IMR-90 (cell line): ENCODE measurements at regions not wholly inside any gene's neighbourhood (a gene's known extent, or its start where the extent isn't known, plus 50 kb on each side); places are given as distances from the start of the nearest gene placed in this dataset.

Experiments used
- ATAC-seq: fragments of 200-7000 bp; cut with Tn5 transposase; 2 replicates; pipeline ENCODE4 v1.9.1; 2020; ENCODE audit warnings: low read depth, mild to moderate bottlenecking, moderate library complexity
- BruUV-seq: library from RNA; stranded (reverse); fragments of 400-500 nt; replicated peaks from 2 replicates; lab custom pipeline; 2021; lab: Mats Ljungman, UMichigan
- CTCF ChIA-PET: fragments of 300-600 bp; formaldehyde crosslinking; extraction: SDS; loops from one replicate; lab custom pipeline; 2021; ENCODE audit warnings: antibody characterized with exemption; lab: Yijun Ruan, JAX
- POLR2A ChIA-PET: fragments of 300-600 bp; sonication (Branson Sonifier 250); formaldehyde crosslinking; loops from one replicate; lab custom pipeline; 2022; ENCODE audit warnings: antibody characterized with exemption; ENCODE audit not compliant: unreplicated experiment; lab: Charles Lee
- DNase-seq: peaks from one replicate; pipeline ENCODE4 v3.0.0; 2013
- H2AFZ ChIP-seq: replicated peaks from 2 replicates; pipeline ENCODE3; 2013; ENCODE audit warnings: low read length, mild to moderate bottlenecking; ENCODE audit not compliant: poor library complexity
- H2AK5ac ChIP-seq: 2 replicates; pipeline ENCODE4 v1.6.1; 2013; ENCODE audit warnings: low read depth, low read length, inconsistent platforms
- H2AK9ac ChIP-seq: replicated peaks from 2 replicates; pipeline ENCODE3; 2013; ENCODE audit warnings: mild to moderate bottlenecking, low read depth, low read length, moderate library complexity; ENCODE audit not compliant: poor library complexity
- H2BK120ac ChIP-seq: 2 replicates; pipeline ENCODE4 v1.6.1; 2013; ENCODE audit warnings: low read depth, low read length, inconsistent platforms
- H2BK15ac ChIP-seq: 3 replicates; pipeline ENCODE4 v1.6.1; 2013; ENCODE audit warnings: low read depth, low read length, inconsistent platforms
- H2BK20ac ChIP-seq: 2 replicates; pipeline ENCODE4 v1.6.1; 2013; ENCODE audit warnings: low read depth, mild to moderate bottlenecking, inconsistent platforms, low read length, moderate library complexity
- H2BK5ac ChIP-seq: 2 replicates; pipeline ENCODE4 v1.6.1; 2013; ENCODE audit warnings: mild to moderate bottlenecking, low read depth, low read length, inconsistent platforms; ENCODE audit not compliant: poor library complexity, severe bottlenecking
- H3K14ac ChIP-seq: replicated peaks from 2 replicates; pipeline ENCODE4 v1.6.1; 2013; ENCODE audit warnings: low read depth, low read length, inconsistent platforms
- H3K18ac ChIP-seq: 2 replicates; pipeline ENCODE4 v1.6.1; 2013; ENCODE audit warnings: low read depth, low read length, control low read depth
- H3K23ac ChIP-seq: 2 replicates; pipeline ENCODE4 v1.6.1; 2013; ENCODE audit warnings: low read depth, low read length, inconsistent platforms
- H3K27ac ChIP-seq: 2 replicates; pipeline ENCODE4 v1.5.1; 2013; ENCODE audit warnings: mild to moderate bottlenecking, control low read depth, low read length; ENCODE audit not compliant: insufficient read depth
- H3K27me3 ChIP-seq: 2 replicates; pipeline ENCODE4 v1.6.1; 2013; ENCODE audit warnings: low read length; ENCODE audit not compliant: control insufficient read depth, insufficient read depth
- H3K36me3 ChIP-seq: 2 replicates; pipeline ENCODE4 v1.6.1; 2013; ENCODE audit warnings: low read length, mixed read lengths; ENCODE audit not compliant: control insufficient read depth, insufficient read depth
- H3K4ac ChIP-seq: 2 replicates; pipeline ENCODE4 v1.6.1; 2013; ENCODE audit warnings: low read depth, low read length, inconsistent platforms
- H3K4me1 ChIP-seq: 2 replicates; pipeline ENCODE4 v1.6.1; 2013; ENCODE audit warnings: low read length, mixed read lengths; ENCODE audit not compliant: control insufficient read depth, insufficient read depth
- H3K4me2 ChIP-seq: 2 replicates; pipeline ENCODE4 v1.6.1; 2013; ENCODE audit warnings: low read depth, mild to moderate bottlenecking, control low read depth, low read length, moderate library complexity
- H3K4me3 ChIP-seq: 2 replicates; pipeline ENCODE4 v1.5.1; 2013; ENCODE audit warnings: low read depth, mild to moderate bottlenecking, control low read depth, low read length, moderate library complexity; ENCODE audit not compliant: insufficient read depth
- H3K56ac ChIP-seq: 2 replicates; pipeline ENCODE4 v1.6.1; 2013; ENCODE audit warnings: low read length, inconsistent platforms; ENCODE audit not compliant: insufficient read depth; ENCODE audit errors: extremely low read depth
- H3K79me1 ChIP-seq, 2 experiments: 2 replicates each; pipeline ENCODE4 v1.6.1; 2013; ENCODE audit warnings: low read length in 2 of 2, inconsistent platforms in 1 of 2, low read depth in 1 of 2
- H3K9ac ChIP-seq: 2 replicates; pipeline ENCODE4 v1.6.1; 2013; ENCODE audit warnings: low read depth, low read length, control low read depth
- H3K9me1 ChIP-seq: 2 replicates; pipeline ENCODE4 v1.6.1; 2013; ENCODE audit warnings: low read length, inconsistent platforms; ENCODE audit not compliant: insufficient read depth
- H3K9me3 ChIP-seq: 2 replicates; pipeline ENCODE4 v1.6.1; 2013; ENCODE audit warnings: low read length; ENCODE audit not compliant: control insufficient read depth, insufficient read depth
- H4K20me1 ChIP-seq: 2 replicates; pipeline ENCODE4 v1.6.1; 2013; ENCODE audit warnings: low read length, inconsistent platforms; ENCODE audit not compliant: insufficient read depth
- H4K5ac ChIP-seq: 2 replicates; pipeline ENCODE4 v1.6.1; 2013; ENCODE audit warnings: mild to moderate bottlenecking, low read depth, low read length, control low read depth
- H4K8ac ChIP-seq, 2 experiments: 2 replicates each; pipeline ENCODE4 v1.6.1; 2013; ENCODE audit warnings: low read depth in 2 of 2, low read length in 2 of 2, control low read depth in 1 of 2, inconsistent platforms in 1 of 2
- H4K91ac ChIP-seq: 2 replicates; pipeline ENCODE4 v1.6.1; 2013; ENCODE audit warnings: low read depth, low read length, inconsistent platforms; ENCODE audit not compliant: insufficient read depth
- FOS ChIP-seq: fragments of 150-350 bp; IDR thresholded peaks from 2 replicates; pipeline ENCODE4 v1.6.1; 2016; ENCODE audit warnings: low read depth, low read length
- MAZ ChIP-seq: IDR thresholded peaks from 2 replicates; pipeline ENCODE4 v1.6.1; 2012; ENCODE audit warnings: low read depth, mild to moderate bottlenecking, low read length, improper control_type of control experiment, moderate library complexity, borderline replicate concordance
- SMC3 ChIP-seq: fragments of 150-350 bp; IDR thresholded peaks from 2 replicates; pipeline ENCODE4 v1.6.1; 2016; ENCODE audit warnings: low read depth, mild to moderate bottlenecking, antibody characterized with exemption, low read length, moderate library complexity
- WGBS, 2 experiments: methylation state at CpG; one replicate each; pipeline versions ENCODE4 v1.1.5 to v1.1.7; 2013; ENCODE audit warnings: missing lambda C conversion rate in 2 of 2; ENCODE audit not compliant: insufficient read length in 1 of 2; ENCODE audit errors: extremely low coverage in 2 of 2; 5-methylcytosine and 5-hydroxymethylcytosine counted together
- dilution Hi-C: fragments of 300-500 bp; cut with HindIII; formaldehyde crosslinking; loops from one replicate; pipeline ENCODE4 v1.14.3; 2018; ENCODE audit warnings: low sequenced_read_pairs; ENCODE audit not compliant: unreplicated experiment
- in situ Hi-C: fragments of 300-500 bp; cut with MboI; formaldehyde crosslinking; loops from 3 replicates; pipeline ENCODE4 v1.14.3; 2019; ENCODE audit warnings: low sequenced_read_pairs, inconsistent platforms, mixed read lengths
- intact Hi-C: fragments of 100-400 bp; cut with micrococcal nuclease; formaldehyde crosslinking; loops from 2 replicates; pipeline ENCODE4 v1.10.0; 2022

DNA sequence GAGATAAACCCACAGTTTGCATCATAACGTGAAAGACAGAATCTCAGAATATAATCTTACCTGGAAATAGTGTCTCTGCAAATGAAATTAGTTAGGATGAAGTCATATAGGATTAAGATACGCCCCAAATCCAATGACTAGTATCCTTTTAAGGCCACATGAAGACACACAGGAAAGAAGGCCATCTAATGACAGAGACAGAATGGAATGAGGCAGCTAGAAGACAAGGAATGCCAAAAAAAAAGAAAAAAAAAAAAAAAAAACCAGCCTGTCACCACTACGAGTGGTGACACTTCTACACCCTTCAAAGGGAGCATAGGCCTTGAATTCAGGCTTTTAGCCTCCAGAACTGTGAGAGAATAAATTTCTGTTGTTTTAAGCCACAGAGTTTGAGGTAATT lies 82.9 kb downstream of the HYCC1 start:
- no peak for ATAC-seq
- Histone ChIP-seq H3K9me3 (no peaks in the 10 kb centered on the region), H3K36me3 (no peaks in the 10 kb centered on the region), H3K9ac (no peak overlapping the region), H4K5ac (no peak overlapping the region), H3K4me3 (no peak overlapping the region), H3K4me1 (peaks cover 8% of the 10 kb centered on the region), H2BK20ac (no peak overlapping the region), H4K8ac (no peak overlapping the region), H4K20me1 (no peaks in the 10 kb centered on the region), H2AK5ac (no peak overlapping the region), H3K18ac (no peak overlapping the region), H2AFZ (no peak overlapping the region), H4K91ac (no peak overlapping the region), H3K23ac (no peak overlapping the region), H3K14ac (no peak overlapping the region), H2BK5ac (no peak overlapping the region), H3K9me1 (no peaks in the 10 kb centered on the region), H3K79me1 (no peaks in the 10 kb centered on the region), H2BK120ac (no peak overlapping the region), H3K27me3 (no peaks in the 10 kb centered on the region), H2BK15ac (no peak overlapping the region), H3K27ac (no peak overlapping the region), H3K4ac (no peak overlapping the region), H2AK9ac (no peak overlapping the region), H3K4me2 (no peak overlapping the region), H3K56ac (no peak overlapping the region)
- no peak for TF ChIP-seq FOS
- no peak for TF ChIP-seq SMC3
- TF ChIP-seq MAZ, result no peak
- in situ Hi-C loops, result no loop called here
- no TSS peak for BruUV-seq
- WGBS, 2 experiments, result no CpG with 5 or more reads among the region's 3 CpGs
- ChIA-PET POLR2A (no interaction called here), CTCF (no interaction called here)
- dilution Hi-C loops, result no loop called here
- intact Hi-C loops, result loop anchor here (5.0 kb wide), 2 partner anchors 64 to 369 kb away; no protein-coding TSS in a partner anchor
- no peak for DNase-seq
